Parathyroid adenoma (tissue), 2 donors: ENCODE measurements at regions not wholly inside any gene's neighbourhood (a gene's known extent, or its start where the extent isn't known, plus 50 kb on each side); places are given as distances from the start of the nearest gene placed in this dataset.

Experiments used
- H2AFZ ChIP-seq: fragments of 300-600 bp; sonication (generic); one replicate; pipeline ENCODE4 v1.7.0; 2017; ENCODE audit warnings: antibody characterized with exemption, mild to moderate bottlenecking
- H3K27ac ChIP-seq: fragments of 300-600 bp; sonication (generic); one replicate; pipeline ENCODE4 v1.7.0; 2017
- H3K27me3 ChIP-seq: fragments of 300-600 bp; sonication (generic); one replicate; pipeline ENCODE4 v1.7.0; 2017; ENCODE audit warnings: low read length; ENCODE audit not compliant: control insufficient read depth, insufficient read depth
- H3K36me3 ChIP-seq: fragments of 300-600 bp; sonication (generic); one replicate; pipeline ENCODE4 v1.7.0; 2017; ENCODE audit warnings: low read length; ENCODE audit not compliant: control insufficient read depth, insufficient read depth
- H3K4me1 ChIP-seq: fragments of 300-600 bp; sonication (generic); one replicate; pipeline ENCODE4 v1.7.0; 2017; ENCODE audit warnings: control low read depth
- H3K4me2 ChIP-seq: fragments of 300-600 bp; sonication (generic); one replicate; pipeline ENCODE4 v1.7.0; 2017; ENCODE audit warnings: low read length
- H3K4me3 ChIP-seq: fragments of 300-600 bp; sonication (generic); one replicate; pipeline ENCODE4 v1.7.0; 2017; ENCODE audit warnings: low read depth, low read length
- H3K79me2 ChIP-seq: fragments of 300-600 bp; sonication (generic); one replicate; pipeline ENCODE4 v1.7.0; 2017; ENCODE audit warnings: control low read depth
- H3K9ac ChIP-seq: fragments of 300-600 bp; sonication (generic); one replicate; pipeline ENCODE4 v1.7.0; 2017; ENCODE audit warnings: mild to moderate bottlenecking
- H3K9me3 ChIP-seq: fragments of 300-600 bp; sonication (generic); one replicate; pipeline ENCODE4 v1.7.0; 2017; ENCODE audit warnings: low read length; ENCODE audit not compliant: control insufficient read depth
- TF ChIP-seq, protein P1 (sequence below): fragments of 300-600 bp; sonication (generic); IDR thresholded peaks from one replicate; pipeline ENCODE4 v1.7.0; 2017; ENCODE audit warnings: antibody characterized with exemption, mild to moderate bottlenecking
- donor health status: primary hyperparathyroidism.

DNA sequence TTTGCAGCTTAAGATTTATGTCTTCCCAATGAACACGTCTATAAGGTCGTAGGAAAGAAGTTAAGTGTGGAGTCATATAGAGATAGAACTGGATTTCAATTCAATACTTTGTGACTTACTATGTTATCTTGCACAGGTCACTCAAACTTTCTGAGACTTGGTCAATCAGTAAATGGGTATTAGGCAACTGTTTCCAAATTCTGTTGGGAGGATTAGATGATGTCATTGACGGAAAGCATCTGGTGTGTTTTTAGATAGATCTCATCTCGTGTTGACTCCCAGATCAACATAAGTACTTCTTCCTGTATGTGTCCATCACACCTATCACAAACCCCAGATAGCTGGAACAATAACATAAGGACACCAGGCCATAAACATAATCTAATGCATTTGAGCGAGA lies 771.1 kb upstream of the FANCL start:
- Histone ChIP-seq H3K4me3 (no peak overlapping the region), H3K9me3 (no peaks in the 10 kb centered on the region), H3K27ac (no peak overlapping the region), H3K27me3 (no peaks in the 10 kb centered on the region), H2AFZ (no peak overlapping the region), H3K36me3 (no peaks in the 10 kb centered on the region), H3K4me1 (no peaks in the 10 kb centered on the region), H3K9ac (no peak overlapping the region), H3K4me2 (no peak overlapping the region), H3K79me2 (no peaks in the 10 kb centered on the region)
- TF ChIP-seq, protein P1, sequence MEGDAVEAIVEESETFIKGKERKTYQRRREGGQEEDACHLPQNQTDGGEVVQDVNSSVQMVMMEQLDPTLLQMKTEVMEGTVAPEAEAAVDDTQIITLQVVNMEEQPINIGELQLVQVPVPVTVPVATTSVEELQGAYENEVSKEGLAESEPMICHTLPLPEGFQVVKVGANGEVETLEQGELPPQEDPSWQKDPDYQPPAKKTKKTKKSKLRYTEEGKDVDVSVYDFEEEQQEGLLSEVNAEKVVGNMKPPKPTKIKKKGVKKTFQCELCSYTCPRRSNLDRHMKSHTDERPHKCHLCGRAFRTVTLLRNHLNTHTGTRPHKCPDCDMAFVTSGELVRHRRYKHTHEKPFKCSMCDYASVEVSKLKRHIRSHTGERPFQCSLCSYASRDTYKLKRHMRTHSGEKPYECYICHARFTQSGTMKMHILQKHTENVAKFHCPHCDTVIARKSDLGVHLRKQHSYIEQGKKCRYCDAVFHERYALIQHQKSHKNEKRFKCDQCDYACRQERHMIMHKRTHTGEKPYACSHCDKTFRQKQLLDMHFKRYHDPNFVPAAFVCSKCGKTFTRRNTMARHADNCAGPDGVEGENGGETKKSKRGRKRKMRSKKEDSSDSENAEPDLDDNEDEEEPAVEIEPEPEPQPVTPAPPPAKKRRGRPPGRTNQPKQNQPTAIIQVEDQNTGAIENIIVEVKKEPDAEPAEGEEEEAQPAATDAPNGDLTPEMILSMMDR, result no peak

DNA sequence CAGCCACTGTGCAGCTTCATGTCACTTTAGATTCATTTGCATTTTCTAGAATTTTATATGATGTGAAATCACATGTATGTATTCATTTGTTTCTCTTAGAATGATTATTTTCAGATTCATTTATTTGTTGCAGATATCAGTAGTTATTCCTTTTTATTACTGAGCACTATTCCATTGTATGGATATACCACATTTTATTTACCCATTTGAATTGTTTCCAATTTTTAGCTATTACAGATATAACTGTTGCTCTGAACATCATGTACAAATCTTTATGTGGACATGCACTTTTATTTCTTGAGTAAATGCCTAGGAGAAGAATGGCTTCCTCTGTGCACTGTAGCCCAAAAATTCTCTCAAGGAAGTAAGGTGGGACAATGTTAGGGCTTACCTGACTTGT lies 767.8 kb upstream of the FANCL start:
- no peaks in the 10 kb centered on the region for H3K36me3 ChIP-seq
- H3K4me1 ChIP-seq, result no peaks in the 10 kb centered on the region
- H3K4me2 ChIP-seq, result no peak overlapping the region
- H2AFZ ChIP-seq, result no peak overlapping the region
- no peaks in the 10 kb centered on the region for H3K79me2 ChIP-seq
- no peak overlapping the region for H3K27ac ChIP-seq
- H3K27me3 ChIP-seq, result no peaks in the 10 kb centered on the region
- no peaks in the 10 kb centered on the region for H3K9me3 ChIP-seq
- H3K9ac ChIP-seq, result no peak overlapping the region
- H3K4me3 ChIP-seq, result no peak overlapping the region
- TF ChIP-seq, protein P1, result no peak

DNA sequence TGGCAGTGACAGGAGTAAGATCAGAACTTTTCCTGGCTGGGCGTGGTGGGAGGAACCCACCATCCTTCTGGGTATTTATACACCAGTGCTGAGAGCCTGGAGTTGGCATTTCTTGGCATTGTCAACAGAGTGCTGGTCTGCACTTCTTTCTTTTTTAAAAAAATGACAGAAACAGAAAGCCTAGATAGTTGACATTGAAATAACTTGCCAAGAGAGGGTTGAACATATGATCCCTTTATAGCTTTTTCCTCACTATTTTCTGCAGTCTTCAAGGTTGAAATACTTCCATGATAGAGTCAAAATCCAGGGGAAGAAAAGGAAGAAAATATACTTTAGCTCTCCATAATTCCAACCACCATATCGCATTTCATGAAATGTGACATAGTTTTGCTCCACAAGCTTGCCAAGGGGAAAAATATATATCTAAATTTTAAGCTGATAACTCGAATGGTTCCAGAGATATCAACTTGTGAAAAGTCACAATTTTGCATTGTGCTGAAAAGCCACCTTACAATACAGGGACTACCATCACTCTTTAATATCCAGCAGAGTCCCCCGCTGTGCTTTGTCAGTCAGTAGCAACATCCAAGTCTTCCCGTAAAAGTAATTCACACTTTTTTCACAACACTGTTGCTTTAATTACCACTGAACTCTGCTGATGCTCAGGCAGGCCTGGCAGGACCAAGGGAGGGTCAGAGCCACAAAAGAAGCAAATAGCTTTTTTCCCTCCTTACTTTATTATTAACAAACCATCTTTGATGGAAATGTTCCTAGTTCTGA lies 764.9 kb upstream of the FANCL start:
- Histone ChIP-seq H3K9me3 (no peaks in the 10 kb centered on the region), H3K79me2 (no peaks in the 10 kb centered on the region), H3K36me3 (no peaks in the 10 kb centered on the region), H3K9ac (no peak overlapping the region), H2AFZ (no peak overlapping the region), H3K4me2 (no peak overlapping the region), H3K27me3 (no peaks in the 10 kb centered on the region), H3K27ac (no peak overlapping the region), H3K4me3 (no peak overlapping the region), H3K4me1 (no peaks in the 10 kb centered on the region)
- TF ChIP-seq, protein P1, result no peak

DNA sequence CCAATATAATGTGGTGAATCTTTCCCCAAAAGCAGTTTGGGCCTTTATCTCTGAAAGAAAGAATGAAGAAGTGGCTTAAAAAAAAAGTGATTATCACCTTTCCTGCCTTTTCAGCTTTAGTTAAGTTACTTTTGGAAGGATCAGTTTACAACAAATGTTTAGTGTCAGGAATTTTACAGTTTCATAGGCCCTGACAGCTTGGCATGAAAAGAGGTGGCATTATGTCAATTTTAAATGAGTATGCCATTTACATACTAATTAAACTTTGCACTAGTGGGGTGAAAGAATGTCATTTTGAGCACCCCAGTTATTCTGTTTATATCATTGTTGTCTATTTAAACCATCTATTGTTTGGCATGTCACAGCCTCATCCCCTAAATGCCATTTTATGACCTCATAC lies 763.5 kb upstream of the FANCL start:
- Histone ChIP-seq H3K27ac (no peak overlapping the region), H3K36me3 (no peaks in the 10 kb centered on the region), H3K4me3 (no peak overlapping the region), H3K9ac (no peak overlapping the region), H3K4me1 (no peaks in the 10 kb centered on the region), H3K27me3 (no peaks in the 10 kb centered on the region), H3K9me3 (no peaks in the 10 kb centered on the region), H2AFZ (no peak overlapping the region), H3K79me2 (no peaks in the 10 kb centered on the region), H3K4me2 (no peak overlapping the region)
- TF ChIP-seq, protein P1, result no peak

DNA sequence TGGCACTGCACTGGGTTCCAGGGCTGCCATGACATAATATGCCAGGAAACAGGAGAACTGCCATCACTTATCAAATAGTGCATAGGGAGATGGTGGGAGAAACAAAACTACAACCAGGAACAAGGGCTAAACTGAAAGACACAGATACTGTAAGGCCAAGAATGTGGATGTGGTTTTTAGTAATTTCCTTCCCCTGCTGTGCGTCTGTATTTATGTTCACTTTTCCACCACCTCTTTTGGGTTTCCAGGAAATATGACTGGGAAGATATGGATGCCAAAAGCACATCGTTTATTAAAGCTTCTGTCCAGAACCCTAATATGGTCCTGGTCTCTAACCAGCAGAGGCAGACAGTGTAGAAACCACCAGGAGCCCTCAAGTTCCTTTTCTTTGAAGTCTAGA lies 759.7 kb upstream of the FANCL start:
- Histone ChIP-seq H2AFZ (no peak overlapping the region), H3K4me1 (no peaks in the 10 kb centered on the region)
- TF ChIP-seq, protein P1, result no peak

More for the DNA sequence above, 759.7 kb upstream of the FANCL start:
- Histone ChIP-seq H3K27ac (no peak overlapping the region), H3K79me2 (no peaks in the 10 kb centered on the region), H3K4me2 (no peak overlapping the region), H3K9me3 (no peaks in the 10 kb centered on the region), H3K27me3 (no peaks in the 10 kb centered on the region), H3K36me3 (no peaks in the 10 kb centered on the region), H3K9ac (no peak overlapping the region), H3K4me3 (no peak overlapping the region)
